HCT116 (cell line): ENCODE measurements at regions not wholly inside any gene's neighbourhood (a gene's known extent, or its start where the extent isn't known, plus 50 kb on each side); places are given as distances from the start of the nearest gene placed in this dataset.

Experiments used
- EZH2phosphoT487 ChIP-seq: fragments of 200-600 bp; IDR thresholded peaks from 2 replicates; pipeline ENCODE4 v1.6.1; 2018; ENCODE audit warnings: antibody characterized with exemption, borderline replicate concordance
- POLR2A ChIP-seq: IDR thresholded peaks from 2 replicates; pipeline ENCODE4 v1.7.0; 2011; ENCODE audit warnings: borderline replicate concordance; ENCODE audit not compliant: insufficient read depth, insufficient read length; ENCODE audit errors: extremely low read depth
- POLR2AphosphoS5 ChIP-seq: IDR thresholded peaks from 2 replicates; pipeline ENCODE4 v1.6.1; 2011; ENCODE audit warnings: mild to moderate bottlenecking, low read depth, low read length, moderate library complexity
- SP1 ChIP-seq: IDR thresholded peaks from 2 replicates; pipeline ENCODE4 v1.6.1; 2012; ENCODE audit warnings: low read depth
- TCF7L2 ChIP-seq: IDR thresholded peaks from 2 replicates; pipeline ENCODE4 v1.7.0; 2011; ENCODE audit warnings: borderline replicate concordance, inconsistent platforms; ENCODE audit not compliant: insufficient read depth, insufficient read length; ENCODE audit errors: extremely low read depth
- ZFX ChIP-seq: fragments of 450-650 bp; IDR thresholded peaks from 2 replicates; pipeline ENCODE4 v1.6.1; 2017
- TF ChIP-seq, protein P1 (sequence below), 3 experiments: fragments of 200-600 bp in 1 of 3; sonication (generic) in 1 of 3; IDR thresholded peaks in 2 of 3; conservative IDR thresholded peaks in 1 of 3; 2 replicates each; pipeline ENCODE4 v1.5.1; 2012 to 2017; ENCODE audit warnings: low read depth in 2 of 3, low read length in 2 of 3, antibody characterized with exemption in 1 of 3, borderline replicate concordance in 1 of 3, control low read depth in 1 of 3, mild to moderate bottlenecking in 1 of 3, mixed read lengths in 1 of 3, mixed run types in 1 of 3, moderate library complexity in 1 of 3; ENCODE audit not compliant: insufficient read depth in 1 of 3

DNA sequence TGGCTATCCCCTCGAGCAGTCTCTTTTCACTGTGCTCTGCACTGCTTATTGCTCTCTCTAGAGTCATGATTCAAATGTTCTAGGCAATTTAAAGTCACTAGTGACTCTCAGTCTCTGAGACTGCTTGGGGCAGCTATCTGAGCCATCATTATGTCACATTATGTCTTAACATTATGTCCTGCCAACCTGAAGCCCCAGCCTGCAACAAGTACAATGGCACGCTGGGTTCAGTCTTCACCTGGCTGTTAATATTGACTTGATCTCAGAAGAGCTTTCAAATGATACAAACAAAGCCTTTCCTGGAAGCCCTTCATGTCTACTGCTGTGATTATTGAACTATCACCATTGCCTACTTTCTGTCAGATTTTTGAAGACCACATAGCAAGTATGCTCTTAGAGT lies 128.1 kb upstream of the GRM7 start:
- TF ChIP-seq, protein P1, sequence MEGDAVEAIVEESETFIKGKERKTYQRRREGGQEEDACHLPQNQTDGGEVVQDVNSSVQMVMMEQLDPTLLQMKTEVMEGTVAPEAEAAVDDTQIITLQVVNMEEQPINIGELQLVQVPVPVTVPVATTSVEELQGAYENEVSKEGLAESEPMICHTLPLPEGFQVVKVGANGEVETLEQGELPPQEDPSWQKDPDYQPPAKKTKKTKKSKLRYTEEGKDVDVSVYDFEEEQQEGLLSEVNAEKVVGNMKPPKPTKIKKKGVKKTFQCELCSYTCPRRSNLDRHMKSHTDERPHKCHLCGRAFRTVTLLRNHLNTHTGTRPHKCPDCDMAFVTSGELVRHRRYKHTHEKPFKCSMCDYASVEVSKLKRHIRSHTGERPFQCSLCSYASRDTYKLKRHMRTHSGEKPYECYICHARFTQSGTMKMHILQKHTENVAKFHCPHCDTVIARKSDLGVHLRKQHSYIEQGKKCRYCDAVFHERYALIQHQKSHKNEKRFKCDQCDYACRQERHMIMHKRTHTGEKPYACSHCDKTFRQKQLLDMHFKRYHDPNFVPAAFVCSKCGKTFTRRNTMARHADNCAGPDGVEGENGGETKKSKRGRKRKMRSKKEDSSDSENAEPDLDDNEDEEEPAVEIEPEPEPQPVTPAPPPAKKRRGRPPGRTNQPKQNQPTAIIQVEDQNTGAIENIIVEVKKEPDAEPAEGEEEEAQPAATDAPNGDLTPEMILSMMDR (IDR thresholded peaks at IDR 0.05 in 2 of 3, conservative IDR thresholded peaks at IDR 0.05 in 1 of 3; ENCODE audit: borderline replicate concordance in 1 of 3, insufficient read depth in 1 of 3, low read depth in 2 of 3, low read length in 2 of 3): no peak
- TF ChIP-seq EZH2phosphoT487 (no peak), ZFX (no peak), SP1 (no peak), POLR2A (no peak), TCF7L2 (no peak), POLR2AphosphoS5 (no peak)
